Mesenchymal stem cell (in vitro differentiated cells and primary cell): ENCODE measurements at regions not wholly inside any gene's neighbourhood (a gene's known extent, or its start where the extent isn't known, plus 50 kb on each side); places are given as distances from the start of the nearest gene placed in this dataset.

Experiments
- DNase-seq: peaks from one replicate; pipeline ENCODE4 v3.0.0-alpha.2; 2013
- H2AFZ ChIP-seq: one replicate; pipeline ENCODE4 v1.6.1; 2013; ENCODE audit warnings: low read depth, mild to moderate bottlenecking, control low read depth, inconsistent platforms, low read length, moderate library complexity
- H2AK5ac ChIP-seq: 2 replicates; pipeline ENCODE4 v1.6.1; 2013; ENCODE audit warnings: low read length, moderate library complexity, mild to moderate bottlenecking, inconsistent platforms; ENCODE audit not compliant: severe bottlenecking
- H2BK120ac ChIP-seq: one replicate; pipeline ENCODE4 v1.6.1; 2013; ENCODE audit warnings: low read depth, mild to moderate bottlenecking, inconsistent platforms, low read length, moderate library complexity
- H2BK12ac ChIP-seq, 2 experiments: one replicate each; pipeline ENCODE4 v1.6.1; 2013; ENCODE audit warnings: inconsistent platforms in 2 of 2, low read length in 2 of 2, mild to moderate bottlenecking in 2 of 2, moderate library complexity in 2 of 2, control low read depth in 1 of 2
- H2BK15ac ChIP-seq: one replicate; pipeline ENCODE4 v1.6.1; 2013; ENCODE audit warnings: mild to moderate bottlenecking, low read depth, inconsistent platforms; ENCODE audit not compliant: poor library complexity, severe bottlenecking
- H2BK5ac ChIP-seq: 2 replicates; pipeline ENCODE4 v1.6.1; 2013; ENCODE audit warnings: low read depth, mild to moderate bottlenecking, low read length, control low read depth, inconsistent platforms; ENCODE audit not compliant: poor library complexity, severe bottlenecking
- H3K14ac ChIP-seq, 2 experiments: one replicate each; pipeline ENCODE4 v1.6.1; 2013; ENCODE audit warnings: inconsistent platforms in 2 of 2, low read length in 2 of 2, control low read depth in 1 of 2, mild to moderate bottlenecking in 1 of 2, moderate library complexity in 1 of 2
- H3K18ac ChIP-seq, 2 experiments: one replicate each; pipeline ENCODE4 v1.6.1; 2013; ENCODE audit warnings: inconsistent platforms in 2 of 2, low read length in 2 of 2, control low read depth in 1 of 2, low read depth in 1 of 2, mild to moderate bottlenecking in 1 of 2
- H3K23ac ChIP-seq, 2 experiments: one replicate each; pipeline ENCODE4 v1.6.1; 2013; ENCODE audit warnings: inconsistent platforms in 2 of 2, low read length in 2 of 2, mild to moderate bottlenecking in 2 of 2, moderate library complexity in 2 of 2, control low read depth in 1 of 2
- H3K27ac ChIP-seq: 2 replicates; pipeline ENCODE4 v1.5.1; 2013; ENCODE audit warnings: mild to moderate bottlenecking, moderate library complexity, low read length, control low read depth, inconsistent platforms; ENCODE audit not compliant: poor library complexity, severe bottlenecking
- H3K27me3 ChIP-seq, 2 experiments: 2 replicates each; pipeline versions ENCODE4 v1.6.1 to v1.7.0; 2013; ENCODE audit warnings: low read length in 2 of 2, mild to moderate bottlenecking in 2 of 2, moderate library complexity in 2 of 2, control low read depth in 1 of 2, inconsistent platforms in 1 of 2; ENCODE audit not compliant: control insufficient read depth in 1 of 2, insufficient read depth in 1 of 2
- H3K36me3 ChIP-seq, 2 experiments: 2 replicates each; pipeline versions ENCODE4 v1.6.1 to v1.7.0; 2013; ENCODE audit warnings: low read length in 2 of 2, control low read depth in 1 of 2, inconsistent platforms in 1 of 2, low read depth in 1 of 2, mild to moderate bottlenecking in 1 of 2; ENCODE audit not compliant: insufficient read depth in 2 of 2, control insufficient read depth in 1 of 2
- H3K4ac ChIP-seq, 2 experiments: one replicate each; pipeline ENCODE4 v1.6.1; 2013; ENCODE audit warnings: inconsistent platforms in 2 of 2, low read length in 2 of 2, mild to moderate bottlenecking in 2 of 2, moderate library complexity in 2 of 2, control low read depth in 1 of 2, low read depth in 1 of 2
- H3K4me1 ChIP-seq: 2 replicates; pipeline ENCODE4 v1.6.1; 2013; ENCODE audit warnings: low read depth, low read length, control low read depth; ENCODE audit not compliant: control insufficient read depth, insufficient read depth
- H3K4me2 ChIP-seq: 2 replicates; pipeline ENCODE4 v1.6.1; 2013; ENCODE audit warnings: low read length, mild to moderate bottlenecking, inconsistent platforms; ENCODE audit not compliant: poor library complexity, severe bottlenecking
- H3K4me3 ChIP-seq, 2 experiments: 2 replicates each; pipeline versions ENCODE4 v1.5.1 to v1.7.0; 2013; ENCODE audit warnings: low read length in 2 of 2, mild to moderate bottlenecking in 2 of 2, control low read depth in 1 of 2, low read depth in 1 of 2; ENCODE audit not compliant: insufficient read depth in 1 of 2
- H3K79me1 ChIP-seq: replicated peaks from 2 replicates; pipeline ENCODE4 v1.6.1; 2013; ENCODE audit warnings: mild to moderate bottlenecking, control low read depth, low read length, inconsistent platforms; ENCODE audit not compliant: poor library complexity, severe bottlenecking
- H3K9ac ChIP-seq: 2 replicates; pipeline ENCODE4 v1.7.0; 2013; ENCODE audit warnings: mild to moderate bottlenecking, low read length, moderate library complexity
- H3K9me3 ChIP-seq: 2 replicates; pipeline ENCODE4 v1.7.0; 2013; ENCODE audit warnings: mild to moderate bottlenecking, low read length; ENCODE audit not compliant: control insufficient read depth
- H4K8ac ChIP-seq: one replicate; pipeline ENCODE4 v1.6.1; 2013; ENCODE audit warnings: inconsistent platforms, mild to moderate bottlenecking, low read length, moderate library complexity
- H4K91ac ChIP-seq: one replicate; pipeline ENCODE4 v1.6.1; 2013; ENCODE audit warnings: mild to moderate bottlenecking, low read length, inconsistent platforms
- WGBS: methylation state at CpG from one replicate; pipeline ENCODE4 v1.1.7; 2013; ENCODE audit warnings: mixed read lengths; 5-methylcytosine and 5-hydroxymethylcytosine counted together

- Histone ChIP-seq H3K23ac (no peak overlapping the region), H2AK5ac (no peak overlapping the region), H2BK120ac (no peak overlapping the region), H4K8ac (no peak overlapping the region), H3K9ac (no peak overlapping the region), H4K91ac (no peak overlapping the region), H3K18ac (no peak overlapping the region), H2BK12ac (no peak overlapping the region), H2BK15ac (no peak overlapping the region), H2BK5ac (no peak overlapping the region), H2AFZ (no peak overlapping the region), H3K9me3 (no peaks in the 10 kb centered on the region), H3K36me3 (no peaks in the 10 kb centered on the region), H3K4me3 (no peak overlapping the region), H3K27me3 (no peaks in the 10 kb centered on the region), H3K79me1 (no peaks in the 10 kb centered on the region), H3K4ac (no peak overlapping the region), H3K4me1 (no peaks in the 10 kb centered on the region), H3K14ac (no peak overlapping the region), H3K27ac (no peak overlapping the region), H3K4me2 (no peak overlapping the region)
- DNase-seq = peak; percentile 57
- WGBS = 82% methylated on average over 2 of the region's 2 CpGs
Measured at GRCh38 chr10:85508159-85508558, 858.4 kb downstream of the GRID1 start.

GRCh38 chr10:85510682-85511081, 855.9 kb downstream of the GRID1 start:
- WGBS = 59% methylated on average over 4 of the region's 5 CpGs
- no peaks in the 10 kb centered on the region for H3K27me3 ChIP-seq
- no peak overlapping the region for H3K4me3 ChIP-seq
- no peak overlapping the region for H4K91ac ChIP-seq
- H2AK5ac ChIP-seq = no peak overlapping the region
- no peak overlapping the region for H2BK120ac ChIP-seq
- H3K9me3 ChIP-seq = no peaks in the 10 kb centered on the region
- no peak overlapping the region for H3K4ac ChIP-seq
- no peaks in the 10 kb centered on the region for H3K36me3 ChIP-seq
- H3K14ac ChIP-seq = no peak overlapping the region
- H3K9ac ChIP-seq = no peak overlapping the region
- no peak overlapping the region for H3K18ac ChIP-seq
- no peak overlapping the region for H3K23ac ChIP-seq
- DNase-seq = no peak
- H3K4me1 ChIP-seq = no peaks in the 10 kb centered on the region
- H3K27ac ChIP-seq = no peak overlapping the region
- H3K4me2 ChIP-seq = no peak overlapping the region
- H2BK5ac ChIP-seq = no peak overlapping the region
- no peak overlapping the region for H4K8ac ChIP-seq
- no peak overlapping the region for H2BK15ac ChIP-seq
- H2AFZ ChIP-seq = no peak overlapping the region
- H2BK12ac ChIP-seq = no peak overlapping the region
- H3K79me1 ChIP-seq = no peaks in the 10 kb centered on the region

- Histone ChIP-seq H3K4me1 (no peaks in the 10 kb centered on the region), H2BK5ac (no peak overlapping the region), H3K4me2 (no peak overlapping the region), H2BK15ac (no peak overlapping the region), H3K18ac (no peak overlapping the region), H3K27me3 (no peaks in the 10 kb centered on the region), H2BK120ac (no peak overlapping the region), H2AK5ac (no peak overlapping the region), H3K36me3 (no peaks in the 10 kb centered on the region), H3K14ac (no peak overlapping the region), H2BK12ac (no peak overlapping the region), H4K8ac (no peak overlapping the region), H3K4ac (no peak overlapping the region), H3K9me3 (no peaks in the 10 kb centered on the region), H2AFZ (no peak overlapping the region), H4K91ac (no peak overlapping the region), H3K27ac (no peak overlapping the region), H3K23ac (no peak overlapping the region), H3K9ac (no peak overlapping the region), H3K79me1 (no peaks in the 10 kb centered on the region), H3K4me3 (no peak overlapping the region)
- no peak for DNase-seq
- 100% methylated on average over 1 of the region's 1 CpG for WGBS
Measured at GRCh38 chr10:85513436-85513835, 853.2 kb downstream of the GRID1 start.

- H3K79me1 ChIP-seq = no peaks in the 10 kb centered on the region
- H4K8ac ChIP-seq = no peak overlapping the region
- H3K14ac ChIP-seq = no peak overlapping the region
- H3K27ac ChIP-seq = no peak overlapping the region
- no peak overlapping the region for H2BK15ac ChIP-seq
- no peak overlapping the region for H2BK12ac ChIP-seq
- H3K4me2 ChIP-seq = no peak overlapping the region
- H2BK120ac ChIP-seq = no peak overlapping the region
- no peaks in the 10 kb centered on the region for H3K9me3 ChIP-seq
- H3K9ac ChIP-seq = no peak overlapping the region
- no peak overlapping the region for H2AK5ac ChIP-seq
- no peak overlapping the region for H3K18ac ChIP-seq
- H3K4me3 ChIP-seq = no peak overlapping the region
- 70% methylated on average over 3 of the region's 4 CpGs for WGBS
- no peak overlapping the region for H2AFZ ChIP-seq
- H4K91ac ChIP-seq = no peak overlapping the region
- H3K36me3 ChIP-seq = no peaks in the 10 kb centered on the region
- H2BK5ac ChIP-seq = no peak overlapping the region
- H3K4me1 ChIP-seq = no peaks in the 10 kb centered on the region
- H3K4ac ChIP-seq = no peak overlapping the region
- H3K27me3 ChIP-seq = no peaks in the 10 kb centered on the region
- DNase-seq = no peak
- H3K23ac ChIP-seq = no peak overlapping the region
Measured at GRCh38 chr10:85515316-85515715, 851.3 kb downstream of the GRID1 start.
